DOHH2 (cell line): ENCODE measurements at regions not wholly inside any gene's neighbourhood (a gene's known extent, or its start where the extent isn't known, plus 50 kb on each side); places are given as distances from the start of the nearest gene placed in this dataset.

Experiments used
- H3F3A ChIP-seq: fragments of 200-600 bp; sonication (generic), shearing (Covaris generic); 2 replicates; pipeline ENCODE4 v1.6.0; 2016; ENCODE audit warnings: antibody characterized with exemption, mild to moderate bottlenecking; ENCODE audit not compliant: control insufficient read depth, insufficient read depth
- H3K27ac ChIP-seq: fragments of 200-600 bp; sonication (generic); 2 replicates; pipeline ENCODE4 v1.5.1; 2014; ENCODE audit warnings: low read depth, mild to moderate bottlenecking, low read length, moderate library complexity
- H3K27me3 ChIP-seq: fragments of 200-600 bp; sonication (generic); 2 replicates; pipeline ENCODE4 v1.6.1; 2014; ENCODE audit warnings: mild to moderate bottlenecking, low read length, mixed read lengths; ENCODE audit not compliant: control insufficient read depth
- H3K36me3 ChIP-seq: fragments of 200-600 bp; sonication (generic); 2 replicates; pipeline ENCODE4 v1.6.1; 2014; ENCODE audit warnings: mild to moderate bottlenecking, low read length, moderate library complexity, mixed read lengths; ENCODE audit not compliant: control insufficient read depth
- H3K4me1 ChIP-seq: fragments of 200-600 bp; sonication (generic); 2 replicates; pipeline ENCODE4 v1.6.1; 2014; ENCODE audit warnings: mild to moderate bottlenecking, low read length, mixed read lengths; ENCODE audit not compliant: control insufficient read depth
- H3K4me2 ChIP-seq: fragments of 200-600 bp; sonication (generic); 2 replicates; pipeline ENCODE4 v1.6.0; 2014; ENCODE audit warnings: mild to moderate bottlenecking, low read length, moderate library complexity
- H3K4me3 ChIP-seq: fragments of 200-600 bp; sonication (generic); 2 replicates; pipeline ENCODE4 v1.5.1; 2014; ENCODE audit warnings: mild to moderate bottlenecking, low read length, mixed read lengths
- H3K79me2 ChIP-seq: fragments of 200-600 bp; sonication (generic); 2 replicates; pipeline ENCODE4 v1.6.1; 2014; ENCODE audit warnings: mild to moderate bottlenecking, low read length, mixed read lengths; ENCODE audit not compliant: control insufficient read depth
- H3K9me2 ChIP-seq: fragments of 200-600 bp; sonication (generic); replicated peaks from 2 replicates; pipeline ENCODE4 v1.6.1; 2014; ENCODE audit warnings: mild to moderate bottlenecking, low read length, mixed read lengths; ENCODE audit not compliant: control insufficient read depth
- H3K9me3 ChIP-seq: fragments of 200-600 bp; sonication (generic); 2 replicates; pipeline ENCODE4 v1.6.1; 2014; ENCODE audit warnings: antibody characterized with exemption, low read length, mixed read lengths; ENCODE audit not compliant: control insufficient read depth, insufficient read depth
- H4K20me1 ChIP-seq: fragments of 200-600 bp; sonication (generic); 2 replicates; pipeline ENCODE4 v1.6.0; 2014; ENCODE audit warnings: low read depth, mild to moderate bottlenecking, antibody characterized with exemption, low read length, moderate library complexity; ENCODE audit not compliant: control insufficient read depth, insufficient read depth
- EZH2phosphoT487 ChIP-seq: fragments of 200-600 bp; sonication (generic); IDR thresholded peaks from 2 replicates; pipeline ENCODE4 v1.6.1; 2017; ENCODE audit warnings: borderline replicate concordance, mild to moderate bottlenecking, antibody characterized with exemption, low read length, moderate library complexity, mixed read lengths
- TF ChIP-seq, protein P1 (sequence below): fragments of 200-600 bp; sonication (generic); IDR thresholded peaks from one replicate; pipeline ENCODE4 v1.5.1; 2014; ENCODE audit warnings: antibody characterized with exemption, mild to moderate bottlenecking, low read depth, low read length; ENCODE audit not compliant: poor library complexity, severe bottlenecking

DNA sequence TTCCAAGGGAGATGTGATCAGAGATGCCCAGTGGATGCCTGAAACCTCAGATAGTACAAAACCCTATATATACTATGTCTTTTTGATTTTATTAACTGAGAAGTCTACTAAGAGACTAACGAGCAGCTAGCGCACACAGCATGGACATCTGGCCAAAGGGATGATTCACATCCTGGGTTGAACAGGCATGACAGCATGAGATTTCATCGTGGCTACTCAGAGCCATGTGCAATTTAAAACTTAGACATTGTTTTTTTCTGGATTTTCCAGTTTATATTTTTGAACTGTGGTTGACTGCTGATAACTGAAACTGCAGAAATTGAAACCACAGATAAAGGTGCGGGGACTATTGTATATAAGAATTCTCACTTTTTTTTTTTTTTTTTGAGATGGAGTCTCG lies 2252.9 kb upstream of the AGA start:
- Histone ChIP-seq H4K20me1 (no peaks in the 10 kb centered on the region), H3K4me1 (no peaks in the 10 kb centered on the region), H3K9me2 (no peaks in the 10 kb centered on the region), H3K4me2 (no peak overlapping the region), H3K27ac (no peak overlapping the region), H3K4me3 (no peak overlapping the region), H3K36me3 (no peaks in the 10 kb centered on the region), H3F3A (no peaks in the 10 kb centered on the region), H3K79me2 (no peaks in the 10 kb centered on the region), H3K9me3 (no peaks in the 10 kb centered on the region), H3K27me3 (no peaks in the 10 kb centered on the region)
- TF ChIP-seq, protein P1, sequence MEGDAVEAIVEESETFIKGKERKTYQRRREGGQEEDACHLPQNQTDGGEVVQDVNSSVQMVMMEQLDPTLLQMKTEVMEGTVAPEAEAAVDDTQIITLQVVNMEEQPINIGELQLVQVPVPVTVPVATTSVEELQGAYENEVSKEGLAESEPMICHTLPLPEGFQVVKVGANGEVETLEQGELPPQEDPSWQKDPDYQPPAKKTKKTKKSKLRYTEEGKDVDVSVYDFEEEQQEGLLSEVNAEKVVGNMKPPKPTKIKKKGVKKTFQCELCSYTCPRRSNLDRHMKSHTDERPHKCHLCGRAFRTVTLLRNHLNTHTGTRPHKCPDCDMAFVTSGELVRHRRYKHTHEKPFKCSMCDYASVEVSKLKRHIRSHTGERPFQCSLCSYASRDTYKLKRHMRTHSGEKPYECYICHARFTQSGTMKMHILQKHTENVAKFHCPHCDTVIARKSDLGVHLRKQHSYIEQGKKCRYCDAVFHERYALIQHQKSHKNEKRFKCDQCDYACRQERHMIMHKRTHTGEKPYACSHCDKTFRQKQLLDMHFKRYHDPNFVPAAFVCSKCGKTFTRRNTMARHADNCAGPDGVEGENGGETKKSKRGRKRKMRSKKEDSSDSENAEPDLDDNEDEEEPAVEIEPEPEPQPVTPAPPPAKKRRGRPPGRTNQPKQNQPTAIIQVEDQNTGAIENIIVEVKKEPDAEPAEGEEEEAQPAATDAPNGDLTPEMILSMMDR: no peak
- no peak for TF ChIP-seq EZH2phosphoT487

DNA sequence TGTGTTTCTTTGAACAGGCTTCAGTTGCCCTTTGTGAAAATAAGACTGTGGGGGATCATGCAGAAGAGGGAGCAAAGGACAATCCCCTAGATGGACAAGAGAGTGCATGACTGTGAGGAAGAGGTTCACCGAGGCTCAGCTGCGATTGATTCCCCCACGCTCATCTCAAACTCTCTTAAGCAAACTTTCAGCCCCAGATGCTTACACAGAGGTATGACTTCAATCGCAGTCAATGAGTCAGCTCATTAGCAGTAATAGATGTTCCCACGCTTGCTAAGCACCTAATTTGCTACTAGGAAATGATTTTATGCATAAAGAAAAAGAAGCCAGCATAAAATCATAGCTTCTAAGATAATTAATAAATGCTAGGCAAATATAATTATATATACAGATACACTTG lies 2256.1 kb upstream of the AGA start:
- Histone ChIP-seq H3K4me2 (no peak overlapping the region), H3K4me3 (no peak overlapping the region), H3F3A (no peaks in the 10 kb centered on the region), H3K27ac (no peak overlapping the region), H3K9me3 (no peaks in the 10 kb centered on the region), H3K79me2 (no peaks in the 10 kb centered on the region), H4K20me1 (no peaks in the 10 kb centered on the region), H3K27me3 (no peaks in the 10 kb centered on the region), H3K9me2 (no peaks in the 10 kb centered on the region), H3K36me3 (no peaks in the 10 kb centered on the region), H3K4me1 (no peaks in the 10 kb centered on the region)
- TF ChIP-seq, protein P1: no peak

DNA sequence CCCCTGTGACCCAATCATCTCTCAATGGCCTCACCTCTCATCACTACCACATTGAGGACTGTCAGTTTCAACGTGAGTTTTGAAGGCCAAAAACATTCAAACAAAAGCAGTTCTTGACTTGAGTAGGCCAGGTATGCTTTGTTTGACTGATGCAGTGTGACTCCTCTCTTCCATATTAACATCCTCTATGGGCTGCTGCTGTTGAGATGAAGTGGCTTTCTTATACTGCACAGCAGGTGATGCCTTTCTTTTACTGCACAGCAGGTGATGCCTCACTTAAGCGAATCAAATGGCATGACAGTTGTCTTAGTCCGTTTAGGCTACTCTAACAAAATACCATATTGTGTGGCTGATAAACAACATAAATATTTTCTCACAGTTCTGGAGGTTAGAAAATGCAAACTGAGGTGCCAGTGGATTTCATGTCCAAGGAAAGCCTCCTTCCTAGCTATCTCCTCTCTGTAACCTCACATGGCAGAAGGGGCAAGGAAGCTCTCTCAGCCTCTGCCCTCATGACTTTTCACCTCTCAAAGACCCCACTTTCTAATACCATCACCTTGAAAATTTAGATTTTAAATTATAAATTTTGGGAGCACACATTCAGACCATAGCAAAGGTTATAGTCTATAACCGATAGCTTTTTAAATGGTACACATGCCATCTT lies 2267.9 kb upstream of the AGA start:
- no peaks in the 10 kb centered on the region for H3K36me3 ChIP-seq
- H3K79me2 ChIP-seq: no peaks in the 10 kb centered on the region
- no peak overlapping the region for H3K4me3 ChIP-seq
- no peaks in the 10 kb centered on the region for H3F3A ChIP-seq
- no peaks in the 10 kb centered on the region for H3K9me2 ChIP-seq
- H3K27ac ChIP-seq: no peak overlapping the region
- H3K4me1 ChIP-seq: no peaks in the 10 kb centered on the region
- H3K4me2 ChIP-seq: no peak overlapping the region
- TF ChIP-seq, protein P1: no peak
- no peak for TF ChIP-seq EZH2phosphoT487
- no peaks in the 10 kb centered on the region for H4K20me1 ChIP-seq
- no peaks in the 10 kb centered on the region for H3K9me3 ChIP-seq
- no peaks in the 10 kb centered on the region for H3K27me3 ChIP-seq
